ENCODE measurements at regions not wholly inside any gene's neighbourhood (a gene's known extent, or its start where the extent isn't known, plus 50 kb on each side); places are given as distances from the start of the nearest gene placed in this dataset.

DNA sequence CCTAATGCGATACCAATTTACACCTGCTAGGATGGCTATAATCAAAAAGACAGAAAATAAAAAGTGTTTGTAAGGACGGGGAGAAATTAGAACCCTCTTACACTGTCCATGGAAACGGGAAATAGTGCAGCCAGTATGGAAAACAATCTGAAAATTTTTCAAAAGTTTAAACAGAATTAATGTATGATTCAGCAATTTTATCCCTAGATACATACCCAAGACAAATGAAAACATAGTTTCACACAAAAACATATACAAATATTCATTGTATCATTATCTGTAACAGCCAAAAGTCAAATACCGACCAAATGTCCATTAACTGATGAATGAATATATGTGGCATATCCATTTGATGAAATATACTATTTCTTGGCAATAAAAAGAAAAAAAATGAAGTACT lies 313.5 kb upstream of the GYPC start:
- TF ChIP-seq, protein P1, sequence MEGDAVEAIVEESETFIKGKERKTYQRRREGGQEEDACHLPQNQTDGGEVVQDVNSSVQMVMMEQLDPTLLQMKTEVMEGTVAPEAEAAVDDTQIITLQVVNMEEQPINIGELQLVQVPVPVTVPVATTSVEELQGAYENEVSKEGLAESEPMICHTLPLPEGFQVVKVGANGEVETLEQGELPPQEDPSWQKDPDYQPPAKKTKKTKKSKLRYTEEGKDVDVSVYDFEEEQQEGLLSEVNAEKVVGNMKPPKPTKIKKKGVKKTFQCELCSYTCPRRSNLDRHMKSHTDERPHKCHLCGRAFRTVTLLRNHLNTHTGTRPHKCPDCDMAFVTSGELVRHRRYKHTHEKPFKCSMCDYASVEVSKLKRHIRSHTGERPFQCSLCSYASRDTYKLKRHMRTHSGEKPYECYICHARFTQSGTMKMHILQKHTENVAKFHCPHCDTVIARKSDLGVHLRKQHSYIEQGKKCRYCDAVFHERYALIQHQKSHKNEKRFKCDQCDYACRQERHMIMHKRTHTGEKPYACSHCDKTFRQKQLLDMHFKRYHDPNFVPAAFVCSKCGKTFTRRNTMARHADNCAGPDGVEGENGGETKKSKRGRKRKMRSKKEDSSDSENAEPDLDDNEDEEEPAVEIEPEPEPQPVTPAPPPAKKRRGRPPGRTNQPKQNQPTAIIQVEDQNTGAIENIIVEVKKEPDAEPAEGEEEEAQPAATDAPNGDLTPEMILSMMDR (IDR thresholded peaks at IDR 0.05) = no peak
- TF ChIP-seq POLR2A (IDR thresholded peaks at IDR 0.05) = no peak
